C1 segment of cervical spinal cord (tissue), 14 donors: ENCODE measurements at regions not wholly inside any gene's neighbourhood (a gene's known extent, or its start where the extent isn't known, plus 50 kb on each side); places are given as distances from the start of the nearest gene placed in this dataset.

Source experiments
- DNase-seq, 14 donors: peaks; one replicate each; lab custom pipeline; 2025; lab: John Stamatoyannopoulos, UW

- no peak for DNase-seq
These were observed 411.8 kb downstream of the SETD4 start for GRCh38 chr21:35648512-35648911.

- DNase-seq = no peak
These were observed 413.7 kb downstream of the SETD4 start for GRCh38 chr21:35646606-35647005.

GRCh38 chr21:35645991-35646390 is 414.3 kb downstream of the SETD4 start:
- no peak for DNase-seq

GRCh38 chr21:35644523-35644922 is 415.8 kb downstream of the SETD4 start:
- DNase-seq = no peak

GRCh38 chr21:35643176-35643575 is 417.1 kb downstream of the SETD4 start:
- DNase-seq = no peak

- no peak for DNase-seq
These were observed 418.9 kb downstream of the SETD4 start for GRCh38 chr21:35641271-35642016.

GRCh38 chr21:35637431-35637830 is 422.9 kb downstream of the SETD4 start:
- no peak for DNase-seq

GRCh38 chr21:35635994-35636393 is 424.3 kb downstream of the SETD4 start:
- no peak for DNase-seq

GRCh38 chr21:35635261-35635660 is 425.1 kb downstream of the SETD4 start:
- no peak for DNase-seq

- DNase-seq = no peak
These were observed 426.8 kb downstream of the SETD4 start for GRCh38 chr21:35633501-35633900.

GRCh38 chr21:35632711-35633110 is 427.6 kb downstream of the SETD4 start:
- no peak for DNase-seq

GRCh38 chr21:35628316-35628715 is 432.0 kb downstream of the SETD4 start:
- DNase-seq = no peak

- DNase-seq = no peak
These were observed 432.9 kb downstream of the SETD4 start for GRCh38 chr21:35627462-35627861.

GRCh38 chr21:35625576-35625975 is 434.8 kb downstream of the SETD4 start:
- DNase-seq = no peak

GRCh38 chr21:35624901-35625300 is 435.4 kb downstream of the SETD4 start:
- DNase-seq = no peak

GRCh38 chr21:35622612-35623011 is 437.7 kb downstream of the SETD4 start:
- no peak for DNase-seq

GRCh38 chr21:35619184-35619583 is 441.1 kb downstream of the SETD4 start:
- no peak for DNase-seq

GRCh38 chr21:35617491-35617890 is 442.8 kb downstream of the SETD4 start:
- no peak for DNase-seq

- DNase-seq = no peak
These were observed 444.2 kb downstream of the SETD4 start for GRCh38 chr21:35616090-35616489.

GRCh38 chr21:35615325-35615724 is 445.0 kb downstream of the SETD4 start:
- no peak for DNase-seq

GRCh38 chr21:35614396-35614921 is 445.9 kb downstream of the SETD4 start:
- no peak for DNase-seq

GRCh38 chr21:35611708-35612132 is 448.6 kb downstream of the SETD4 start:
- DNase-seq = no peak

GRCh38 chr21:35609263-35609662 is 451.1 kb downstream of the SETD4 start:
- no peak for DNase-seq

- no peak for DNase-seq
These were observed 452.9 kb downstream of the SETD4 start for GRCh38 chr21:35607406-35607805.
